Ishikawa (cell line): ENCODE measurements at regions not wholly inside any gene's neighbourhood (a gene's known extent, or its start where the extent isn't known, plus 50 kb on each side); places are given as distances from the start of the nearest gene placed in this dataset.

Experiments
- CEBPB ChIP-seq: IDR thresholded peaks from 2 replicates; pipeline ENCODE4 v1.6.1; 2012
- CREB1 ChIP-seq: IDR thresholded peaks from 2 replicates; pipeline ENCODE4 v1.6.1; 2012; ENCODE audit warnings: low read depth
- EGR1 ChIP-seq: IDR thresholded peaks from 2 replicates; pipeline ENCODE4 v1.6.1; 2012
- EP300 ChIP-seq: IDR thresholded peaks from 2 replicates; pipeline ENCODE4 v1.6.1; 2012; ENCODE audit warnings: borderline replicate concordance
- FOXM1 ChIP-seq: IDR thresholded peaks from 2 replicates; pipeline ENCODE4 v1.6.1; 2012; ENCODE audit warnings: low read depth, borderline replicate concordance
- MAX ChIP-seq: IDR thresholded peaks from 2 replicates; pipeline ENCODE4 v1.6.1; 2012
- NFIC ChIP-seq: IDR thresholded peaks from 2 replicates; pipeline ENCODE4 v1.6.1; 2012
- RAD21 ChIP-seq: IDR thresholded peaks from 2 replicates; pipeline ENCODE4 v1.6.1; 2012; ENCODE audit warnings: low read depth
- REST ChIP-seq: IDR thresholded peaks from 2 replicates; pipeline ENCODE4 v1.6.1; 2012; ENCODE audit warnings: low read depth, mild to moderate bottlenecking
- TAF1 ChIP-seq: IDR thresholded peaks from 2 replicates; pipeline ENCODE4 v1.6.1; 2012; ENCODE audit warnings: low read depth, mild to moderate bottlenecking
- TCF12 ChIP-seq: IDR thresholded peaks from 2 replicates; pipeline ENCODE4 v1.6.1; 2012; ENCODE audit warnings: low read depth
- USF1 ChIP-seq: IDR thresholded peaks from 2 replicates; pipeline ENCODE4 v1.6.1; 2012
- YY1 ChIP-seq: IDR thresholded peaks from 2 replicates; pipeline ENCODE4 v1.6.1; 2012; ENCODE audit warnings: low read depth
- ZBTB7A ChIP-seq: IDR thresholded peaks from 2 replicates; pipeline ENCODE4 v1.6.1; 2012; ENCODE audit warnings: low read depth

GRCh38 chr5:103375350-103375749 lies 116.8 kb downstream of the MACIR start:
- TF ChIP-seq EP300 (no peak), NFIC (no peak), EGR1 (no peak), YY1 (no peak), MAX (no peak), ZBTB7A (no peak), RAD21 (no peak; the same call in 1 of the 2 replicates), USF1 (no peak), REST (no peak), TCF12 (no peak), CEBPB (no peak), FOXM1 (no peak), TAF1 (no peak), CREB1 (no peak)
